NCI-H510A (cell line): ENCODE measurements at regions not wholly inside any gene's neighbourhood (a gene's known extent, or its start where the extent isn't known, plus 50 kb on each side); places are given as distances from the start of the nearest gene placed in this dataset.

Source experiments
- DNase-seq: peaks from one replicate; lab custom pipeline; 2025; lab: John Stamatoyannopoulos, UW

- DNase-seq = no peak
Measured at GRCh38 chr9:91130796-91131318, 230.9 kb downstream of the AUH start.

- no peak for DNase-seq
Measured at GRCh38 chr9:91131433-91131839, 230.3 kb downstream of the AUH start.

GRCh38 chr9:91132576-91133073 lies 229.1 kb downstream of the AUH start:
- DNase-seq = no peak

GRCh38 chr9:91134608-91135007 lies 227.1 kb downstream of the AUH start:
- DNase-seq = no peak

GRCh38 chr9:91137391-91137790 lies 224.3 kb downstream of the AUH start:
- no peak for DNase-seq

GRCh38 chr9:91138760-91139159 lies 223.0 kb downstream of the AUH start:
- no peak for DNase-seq

- DNase-seq = no peak
Measured at GRCh38 chr9:91141407-91141965, 220.2 kb downstream of the AUH start.

- DNase-seq = no peak
Measured at GRCh38 chr9:91143162-91143561, 218.6 kb downstream of the AUH start.

- no peak for DNase-seq
Measured at GRCh38 chr9:91143642-91144041, 218.1 kb downstream of the AUH start.

- no peak for DNase-seq
Measured at GRCh38 chr9:91144769-91145168, 216.9 kb downstream of the AUH start.

- no peak for DNase-seq
Measured at GRCh38 chr9:91145496-91145895, 216.2 kb downstream of the AUH start.

GRCh38 chr9:91146391-91147019 lies 215.2 kb downstream of the AUH start:
- no peak for DNase-seq

GRCh38 chr9:91147079-91147708 lies 214.5 kb downstream of the AUH start:
- DNase-seq = no peak

- no peak for DNase-seq
Measured at GRCh38 chr9:91148306-91148705, 213.4 kb downstream of the AUH start.

- DNase-seq = no peak
Measured at GRCh38 chr9:91150273-91150997, 211.3 kb downstream of the AUH start.

GRCh38 chr9:91150998-91151717 lies 210.6 kb downstream of the AUH start:
- no peak for DNase-seq

- no peak for DNase-seq
Measured at GRCh38 chr9:91151718-91152095, 210.0 kb downstream of the AUH start.

GRCh38 chr9:91154686-91155085 lies 207.0 kb downstream of the AUH start:
- no peak for DNase-seq

GRCh38 chr9:91155181-91155580 lies 206.5 kb downstream of the AUH start:
- DNase-seq = no peak

- DNase-seq = no peak
Measured at GRCh38 chr9:91155746-91156376, 205.9 kb downstream of the AUH start.

GRCh38 chr9:91156451-91157234 lies 205.1 kb downstream of the AUH start:
- DNase-seq = no peak
